CD4-positive, alpha-beta T cell (primary cell): ENCODE measurements at regions not wholly inside any gene's neighbourhood (a gene's known extent, or its start where the extent isn't known, plus 50 kb on each side); places are given as distances from the start of the nearest gene placed in this dataset.

Experiments
- ATAC-seq: fragments of 200-7000 bp; cut with Tn5 transposase; one replicate; pipeline ENCODE4 v1.10.0; 2022; ENCODE audit warnings: mild to moderate bottlenecking; ENCODE audit not compliant: poor library complexity
- CTCF ChIA-PET: fragments of 350-600 bp; sonication (Branson Sonifier 250); formaldehyde crosslinking; loops from one replicate; lab custom pipeline; 2021; ENCODE audit warnings: antibody characterized with exemption, inconsistent platforms; lab: Charles Lee
- POLR2A ChIA-PET: fragments of 350-600 bp; sonication (Branson Sonifier 250); formaldehyde crosslinking; loops from one replicate; lab custom pipeline; 2021; ENCODE audit warnings: antibody characterized with exemption, inconsistent platforms; lab: Charles Lee
- DNase-seq, 14 experiments: peaks; one replicate each; pipeline ENCODE4 v3.0.0-alpha.2; 2013 to 2020; ENCODE audit warnings: mixed read lengths in 2 of 14
- H3K27ac ChIP-seq, 2 donors: one replicate each; pipeline versions ENCODE4 v1.5.1 to v1.7.0; 2013; ENCODE audit warnings: low read length in 2 of 2, low read depth in 1 of 2, mild to moderate bottlenecking in 1 of 2
- H3K27me3 ChIP-seq, 2 experiments: 1 replicate in 1 of 2; 2 replicates in 1 of 2; pipeline versions ENCODE4 v1.6.1 to v1.7.0; 2013; ENCODE audit warnings: low read length in 2 of 2, control low read depth in 1 of 2, mild to moderate bottlenecking in 1 of 2, moderate library complexity in 1 of 2; ENCODE audit not compliant: insufficient read depth in 2 of 2, control insufficient read depth in 1 of 2
- H3K36me3 ChIP-seq: one replicate; pipeline ENCODE4 v1.6.1; 2013; ENCODE audit warnings: low read length, control low read depth; ENCODE audit not compliant: insufficient read depth
- H3K4me1 ChIP-seq: one replicate; pipeline ENCODE4 v1.6.1; 2013; ENCODE audit warnings: low read length, control low read depth; ENCODE audit not compliant: insufficient read depth
- H3K4me3 ChIP-seq: one replicate; pipeline ENCODE4 v1.5.1; 2013; ENCODE audit warnings: mild to moderate bottlenecking, low read length, moderate library complexity
- H3K9me3 ChIP-seq, 2 experiments: 1 replicate in 1 of 2; 2 replicates in 1 of 2; pipeline versions ENCODE4 v1.6.1 to v1.7.0; 2013; ENCODE audit warnings: low read length in 2 of 2, mild to moderate bottlenecking in 2 of 2, control low read depth in 1 of 2, moderate library complexity in 1 of 2; ENCODE audit not compliant: control insufficient read depth in 1 of 2, insufficient read depth in 1 of 2
- H3K27ac Mint-ChIP-seq: one replicate; pipeline ENCODE4 v1.8.0; 2020; ENCODE audit warnings: mixed read lengths
- H3K27me3 Mint-ChIP-seq: one replicate; pipeline ENCODE4 v1.8.0; 2021; ENCODE audit warnings: mixed read lengths
- H3K36me3 Mint-ChIP-seq: one replicate; pipeline ENCODE4 v1.8.0; 2021; ENCODE audit warnings: low read depth, mixed read lengths
- H3K4me1 Mint-ChIP-seq: one replicate; pipeline ENCODE4 v1.8.0; 2021; ENCODE audit warnings: low read depth, mixed read lengths
- H3K4me3 Mint-ChIP-seq: one replicate; pipeline ENCODE4 v1.8.0; 2020; ENCODE audit warnings: mild to moderate bottlenecking, mixed read lengths
- H3K9me3 Mint-ChIP-seq: one replicate; pipeline ENCODE4 v1.8.0; 2020; ENCODE audit warnings: mixed read lengths
- intact Hi-C, 2 experiments: fragments of 100-400 bp; cut with DNase I in 1 of 2; cut with micrococcal nuclease in 1 of 2; formaldehyde crosslinking; loops; one replicate each; pipeline versions ENCODE4 v1.15.1 to v1.9.0; 2023 to 2025; cut with DNase I, micrococcal nuclease
- TF ChIP-seq, protein P1 (sequence below): fragments of 200-600 bp; IDR thresholded peaks from one replicate; pipeline ENCODE4 v1.8.0; 2022; ENCODE audit warnings: antibody characterized with exemption, mild to moderate bottlenecking

- Mint-ChIP-seq H3K36me3 (no peaks in the 10 kb centered on the region), H3K27ac (no peak overlapping the region), H3K4me1 (no peaks in the 10 kb centered on the region), H3K27me3 (peaks cover 5% of the 10 kb centered on the region), H3K9me3 (no peaks in the 10 kb centered on the region), H3K4me3 (no peak overlapping the region)
- H3K4me3 ChIP-seq = no peak overlapping the region
- TF ChIP-seq, protein P1, sequence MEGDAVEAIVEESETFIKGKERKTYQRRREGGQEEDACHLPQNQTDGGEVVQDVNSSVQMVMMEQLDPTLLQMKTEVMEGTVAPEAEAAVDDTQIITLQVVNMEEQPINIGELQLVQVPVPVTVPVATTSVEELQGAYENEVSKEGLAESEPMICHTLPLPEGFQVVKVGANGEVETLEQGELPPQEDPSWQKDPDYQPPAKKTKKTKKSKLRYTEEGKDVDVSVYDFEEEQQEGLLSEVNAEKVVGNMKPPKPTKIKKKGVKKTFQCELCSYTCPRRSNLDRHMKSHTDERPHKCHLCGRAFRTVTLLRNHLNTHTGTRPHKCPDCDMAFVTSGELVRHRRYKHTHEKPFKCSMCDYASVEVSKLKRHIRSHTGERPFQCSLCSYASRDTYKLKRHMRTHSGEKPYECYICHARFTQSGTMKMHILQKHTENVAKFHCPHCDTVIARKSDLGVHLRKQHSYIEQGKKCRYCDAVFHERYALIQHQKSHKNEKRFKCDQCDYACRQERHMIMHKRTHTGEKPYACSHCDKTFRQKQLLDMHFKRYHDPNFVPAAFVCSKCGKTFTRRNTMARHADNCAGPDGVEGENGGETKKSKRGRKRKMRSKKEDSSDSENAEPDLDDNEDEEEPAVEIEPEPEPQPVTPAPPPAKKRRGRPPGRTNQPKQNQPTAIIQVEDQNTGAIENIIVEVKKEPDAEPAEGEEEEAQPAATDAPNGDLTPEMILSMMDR = no peak
- CTCF ChIA-PET = no interaction called here
- intact Hi-C loops = no loop called here
- POLR2A ChIA-PET = interaction anchor here (1.4 kb wide), 1 partner anchor 10 kb away, joined by 3 read pairs; no protein-coding TSS in a partner anchor
- peaks cover 0 to 2% of the 10 kb centered on the region in 2 experiments for H3K27me3 ChIP-seq
- DNase-seq (no peak), ATAC-seq (no peak)
- no peaks in the 10 kb centered on the region for H3K4me1 ChIP-seq
- H3K9me3 ChIP-seq = no peaks in the 10 kb centered on the region
- H3K36me3 ChIP-seq = no peaks in the 10 kb centered on the region
- no peak overlapping the region for H3K27ac ChIP-seq
Observed at GRCh38 chr11:111169367-111169766, 76.2 kb upstream of the POU2AF2 start.

DNA sequence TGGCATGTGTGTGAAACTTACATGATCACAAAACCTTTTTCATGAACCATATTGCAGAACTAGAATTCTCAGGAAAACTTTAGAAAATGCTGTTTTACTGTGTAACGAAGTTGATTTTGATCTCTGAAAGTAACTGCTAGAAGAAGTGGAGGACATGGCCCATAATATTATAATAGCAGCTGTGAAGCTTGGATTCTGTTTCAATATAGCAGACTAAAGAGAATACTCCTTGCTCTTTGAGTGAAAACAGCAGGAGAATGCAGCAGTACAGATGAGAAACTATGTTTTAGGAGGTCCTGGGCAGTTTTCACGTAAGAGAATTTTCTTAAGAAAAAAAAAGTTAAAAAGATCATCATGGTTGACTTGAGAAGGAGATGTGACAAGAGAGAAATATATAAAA is 76.7 kb upstream of the POU2AF2 start:
- H3K9me3 ChIP-seq = no peaks in the 10 kb centered on the region
- CTCF ChIA-PET = no interaction called here
- Mint-ChIP-seq H3K9me3 (no peaks in the 10 kb centered on the region), H3K36me3 (no peaks in the 10 kb centered on the region), H3K4me1 (no peaks in the 10 kb centered on the region), H3K27me3 (peaks cover 5% of the 10 kb centered on the region), H3K27ac (no peak overlapping the region), H3K4me3 (no peak overlapping the region)
- DNase-seq (no peak), ATAC-seq (no peak)
- H3K36me3 ChIP-seq = no peaks in the 10 kb centered on the region
- H3K4me3 ChIP-seq = no peak overlapping the region
- no peak overlapping the region for H3K27ac ChIP-seq
- POLR2A ChIA-PET = interaction anchor here (1.4 kb wide), 1 partner anchor 10 kb away, joined by 3 read pairs; no protein-coding TSS in a partner anchor
- peaks cover 0 to 2% of the 10 kb centered on the region in 2 experiments for H3K27me3 ChIP-seq
- TF ChIP-seq, protein P1 = no peak
- intact Hi-C loops = no loop called here
- H3K4me1 ChIP-seq = no peaks in the 10 kb centered on the region

- DNase-seq (no peak), ATAC-seq (no peak)
- Histone ChIP-seq H3K27me3 (peaks cover 0 to 2% of the 10 kb centered on the region in 2 experiments), H3K4me3 (no peak overlapping the region), H3K27ac (no peak overlapping the region), H3K9me3 (no peaks in the 10 kb centered on the region), H3K4me1 (no peaks in the 10 kb centered on the region), H3K36me3 (no peaks in the 10 kb centered on the region)
- Mint-ChIP-seq H3K9me3 (no peaks in the 10 kb centered on the region), H3K36me3 (no peaks in the 10 kb centered on the region), H3K27me3 (peaks cover 5% of the 10 kb centered on the region), H3K4me3 (no peak overlapping the region), H3K4me1 (no peaks in the 10 kb centered on the region), H3K27ac (no peak overlapping the region)
- POLR2A ChIA-PET = no interaction called here
- intact Hi-C loops = no loop called here
- CTCF ChIA-PET = no interaction called here
- TF ChIP-seq, protein P1 = no peak
Observed at GRCh38 chr11:111167666-111168065, 77.9 kb upstream of the POU2AF2 start.
